Midbrain (tissue), 1 donor: ENCODE measurements at regions not wholly inside any gene's neighbourhood (a gene's known extent, or its start where the extent isn't known, plus 50 kb on each side); places are given as distances from the start of the nearest gene placed in this dataset.

ENCODE experiments used
- DNase-seq: peaks from one replicate; lab custom pipeline; 2025; lab: John Stamatoyannopoulos, UW

DNA sequence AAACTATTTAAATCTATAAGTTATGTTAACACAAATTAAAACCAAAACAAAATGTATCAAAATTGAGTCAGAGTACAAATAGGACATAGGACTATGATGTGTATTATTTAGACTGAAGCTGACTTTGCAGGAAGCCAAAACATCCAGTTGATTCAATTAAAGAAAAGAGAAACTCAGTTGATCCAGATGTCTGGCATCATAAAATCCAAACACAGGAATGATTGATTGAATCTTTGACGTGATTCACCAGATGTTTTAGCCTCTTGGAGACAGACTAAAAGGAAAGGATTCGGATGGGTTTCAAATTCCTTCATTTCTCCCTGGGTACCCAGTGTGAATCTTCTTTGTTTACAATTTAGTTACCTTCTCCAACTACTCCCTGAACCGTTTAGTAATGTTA, 272.9 kb downstream of the IRS1 start:
- DNase-seq, result no peak

DNA sequence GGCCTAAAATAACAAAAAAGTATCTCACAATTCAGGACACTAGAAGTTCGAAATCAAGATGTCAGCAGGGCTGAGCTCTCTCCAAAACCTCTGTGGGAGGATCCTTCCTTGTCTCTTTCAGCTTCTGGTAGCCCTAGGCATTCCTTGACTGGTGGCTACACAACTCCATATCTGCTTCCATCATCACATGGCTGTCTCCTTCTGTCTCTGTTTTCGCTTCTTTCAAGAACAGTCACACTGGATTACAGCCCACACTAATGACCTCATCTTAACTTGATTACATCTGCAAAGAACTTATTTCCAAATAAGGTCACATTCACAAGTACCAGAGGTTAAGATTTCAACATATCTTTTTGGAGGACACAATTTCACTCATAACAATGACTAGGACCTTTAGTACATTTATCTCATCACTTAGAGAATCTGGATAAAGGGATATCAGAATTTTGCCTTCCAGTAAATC, 275.2 kb downstream of the IRS1 start:
- DNase-seq, result no peak

DNA sequence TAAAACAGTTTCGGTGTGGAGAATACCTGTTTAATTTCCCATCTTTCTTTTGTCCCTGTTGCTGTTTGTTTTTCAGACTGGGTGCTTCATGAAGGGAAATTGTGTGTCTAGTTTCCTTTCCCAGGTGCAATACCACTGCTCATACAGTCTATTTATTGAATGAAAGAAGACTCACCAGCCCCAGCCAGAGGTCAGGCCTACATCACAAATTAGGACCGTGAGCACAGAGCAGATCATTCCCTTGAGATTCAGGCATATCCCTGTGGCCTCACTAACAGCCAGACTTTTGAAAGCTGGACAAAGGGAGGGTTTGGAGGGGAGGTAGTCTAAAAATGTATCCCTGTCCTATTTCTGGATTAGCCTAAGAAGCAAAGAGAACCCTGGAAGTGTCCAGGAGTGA, 278.9 kb downstream of the IRS1 start:
- no peak for DNase-seq

DNA sequence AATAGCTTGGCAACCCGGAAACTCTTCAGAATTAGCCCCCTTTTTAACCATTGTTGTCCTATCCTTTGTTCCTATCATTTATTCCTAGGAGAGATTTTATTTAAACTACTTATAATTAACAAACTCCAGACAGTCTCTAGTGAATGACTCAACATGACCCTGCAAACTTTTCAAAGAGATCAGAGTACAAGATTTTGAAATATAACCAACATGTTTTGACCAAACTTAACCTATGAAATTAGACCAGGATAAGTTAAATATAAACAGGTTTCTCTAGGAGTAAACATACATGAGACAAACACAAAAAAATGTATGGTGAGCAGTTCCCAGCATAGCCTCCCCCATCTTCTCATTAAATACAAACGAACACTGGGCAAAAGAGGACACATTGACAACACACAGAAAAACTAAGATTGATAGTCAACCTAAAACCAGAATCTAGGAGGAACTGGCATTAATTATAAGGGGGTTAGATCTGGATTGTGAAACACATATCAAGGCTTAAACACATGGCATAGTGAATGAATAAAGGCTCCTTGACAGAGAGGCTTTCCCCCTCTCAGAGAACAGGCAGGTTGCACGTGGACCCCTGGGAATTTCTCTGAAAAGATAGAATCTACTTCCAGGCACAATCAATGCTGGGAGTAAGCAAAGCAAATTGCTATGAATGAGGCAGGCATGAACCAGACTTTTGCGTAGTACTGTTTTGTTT, 284.1 kb downstream of the IRS1 start:
- DNase-seq, result no peak

DNA sequence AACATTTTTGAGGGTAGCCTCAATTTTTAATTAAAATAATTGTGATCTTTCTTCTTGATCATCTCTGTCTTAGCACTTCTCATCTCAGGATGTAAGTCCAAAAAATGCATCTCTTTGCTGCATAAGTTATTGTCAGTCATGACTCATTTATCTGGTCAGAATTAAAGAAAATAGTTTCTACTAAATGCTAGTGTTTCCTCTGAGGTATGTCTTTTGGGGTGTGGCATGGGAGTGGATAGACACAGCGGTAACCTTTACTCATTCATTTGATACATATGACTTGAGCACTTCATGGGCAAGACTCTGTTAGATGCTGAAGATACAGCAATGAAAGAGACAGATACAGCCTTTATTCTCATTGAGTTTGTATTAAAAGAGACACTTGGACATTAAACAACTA, 284.7 kb downstream of the IRS1 start:
- DNase-seq, result no peak

DNA sequence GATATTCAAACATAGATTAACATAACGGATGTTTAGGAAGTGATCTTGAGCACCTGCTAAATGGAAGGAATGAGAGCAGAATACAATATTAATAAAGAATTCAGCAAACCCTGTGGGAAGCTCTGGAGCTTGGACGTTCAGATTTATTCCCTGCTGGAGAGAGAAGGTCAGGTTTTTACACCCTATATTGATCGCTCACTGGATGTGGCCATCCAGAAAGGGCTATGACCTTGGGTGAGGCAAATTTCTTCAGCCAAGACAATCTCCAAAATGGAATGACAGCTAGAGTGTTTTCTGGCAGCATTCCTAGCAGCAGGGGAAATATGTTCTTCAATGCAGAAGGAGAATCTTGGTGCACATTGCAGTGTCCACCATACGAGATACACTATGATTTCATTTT, 288.3 kb downstream of the IRS1 start:
- DNase-seq, result no peak

DNA sequence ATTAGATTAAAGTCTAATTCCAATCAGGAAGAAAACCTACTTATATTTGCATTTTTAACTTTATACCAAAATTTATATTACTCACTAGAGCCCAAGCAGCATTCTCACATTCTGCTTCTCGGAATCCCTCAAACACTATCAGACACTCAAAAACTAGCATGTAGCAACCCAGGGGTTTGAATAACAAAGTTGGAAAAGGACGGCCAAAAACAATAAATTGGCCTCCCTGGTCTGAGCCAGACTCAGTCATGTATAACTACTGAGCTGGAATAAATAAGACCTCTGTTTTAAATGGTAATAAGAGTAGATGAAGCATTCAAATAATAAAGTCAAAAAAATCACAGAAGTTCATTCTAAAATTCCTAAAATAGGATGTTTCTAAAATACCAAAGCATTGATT, 290.9 kb downstream of the IRS1 start:
- DNase-seq, result no peak

DNA sequence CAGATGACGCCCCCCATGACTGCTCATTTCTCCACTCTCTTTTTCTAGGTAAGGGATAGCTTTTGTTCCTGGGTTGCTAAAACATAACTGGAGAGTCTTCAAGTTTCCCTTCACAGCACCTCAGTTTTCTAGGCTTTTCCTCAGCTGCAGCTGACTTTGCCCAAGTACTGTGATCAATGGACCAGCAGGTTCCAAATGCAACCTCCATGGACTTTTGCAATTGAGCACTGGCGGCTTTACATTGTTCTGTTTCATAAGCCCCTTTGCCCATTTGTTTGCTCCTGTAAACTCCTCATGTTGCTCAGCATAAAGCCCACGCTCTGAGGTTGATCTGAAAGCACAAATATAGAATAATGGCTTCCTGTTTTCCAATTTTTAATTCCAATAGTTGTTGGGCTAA, 291.6 kb downstream of the IRS1 start:
- no peak for DNase-seq

DNA sequence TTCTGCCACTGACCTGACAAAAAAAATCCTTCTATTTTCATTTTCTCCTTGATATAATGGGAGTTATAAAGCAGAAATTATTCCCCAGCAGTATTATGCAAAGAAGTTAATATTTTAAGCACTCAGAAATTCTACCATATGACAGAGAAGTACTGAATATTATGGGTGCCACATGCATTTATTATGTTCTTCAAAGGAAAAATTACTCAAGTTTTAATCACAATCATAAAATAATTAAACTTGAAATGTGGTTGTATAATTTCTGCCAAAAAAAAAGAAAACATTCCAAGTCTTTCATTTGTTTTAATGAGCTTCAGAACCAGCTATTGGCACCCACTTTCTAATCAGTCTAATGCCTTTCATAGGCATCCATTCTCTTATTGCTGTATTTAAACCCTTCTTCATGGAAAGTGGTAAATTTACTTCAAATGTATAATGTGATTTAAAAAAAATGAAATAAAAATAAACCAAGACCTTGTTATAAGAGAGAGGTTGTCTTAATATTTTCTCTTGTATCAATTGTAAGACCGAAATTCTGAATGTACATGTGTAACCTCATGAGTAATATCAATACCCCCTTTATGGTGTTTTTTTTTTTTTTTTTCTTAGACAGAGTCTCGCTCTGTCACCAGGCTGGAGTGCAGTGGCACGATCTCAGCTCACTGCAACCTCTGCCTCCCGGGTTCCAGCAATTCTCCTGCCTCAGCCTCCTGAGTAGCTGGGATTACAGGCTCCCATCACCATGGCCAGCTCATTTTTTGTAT, 302.3 kb downstream of the IRS1 start:
- no peak for DNase-seq

DNA sequence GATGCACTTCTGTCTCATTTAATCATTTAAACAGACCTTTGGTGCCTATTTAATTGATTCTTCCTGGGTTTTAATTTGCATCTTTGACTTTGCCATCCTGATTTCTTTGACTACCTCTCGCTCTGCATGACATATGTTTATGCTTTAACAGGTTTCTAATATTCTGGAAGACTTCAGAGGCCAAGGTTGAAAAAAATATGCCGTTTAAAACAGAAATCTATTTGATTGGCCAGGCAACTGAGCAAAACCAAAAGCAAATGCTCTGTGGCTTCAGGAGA, 303.4 kb downstream of the IRS1 start:
- no peak for DNase-seq

DNA sequence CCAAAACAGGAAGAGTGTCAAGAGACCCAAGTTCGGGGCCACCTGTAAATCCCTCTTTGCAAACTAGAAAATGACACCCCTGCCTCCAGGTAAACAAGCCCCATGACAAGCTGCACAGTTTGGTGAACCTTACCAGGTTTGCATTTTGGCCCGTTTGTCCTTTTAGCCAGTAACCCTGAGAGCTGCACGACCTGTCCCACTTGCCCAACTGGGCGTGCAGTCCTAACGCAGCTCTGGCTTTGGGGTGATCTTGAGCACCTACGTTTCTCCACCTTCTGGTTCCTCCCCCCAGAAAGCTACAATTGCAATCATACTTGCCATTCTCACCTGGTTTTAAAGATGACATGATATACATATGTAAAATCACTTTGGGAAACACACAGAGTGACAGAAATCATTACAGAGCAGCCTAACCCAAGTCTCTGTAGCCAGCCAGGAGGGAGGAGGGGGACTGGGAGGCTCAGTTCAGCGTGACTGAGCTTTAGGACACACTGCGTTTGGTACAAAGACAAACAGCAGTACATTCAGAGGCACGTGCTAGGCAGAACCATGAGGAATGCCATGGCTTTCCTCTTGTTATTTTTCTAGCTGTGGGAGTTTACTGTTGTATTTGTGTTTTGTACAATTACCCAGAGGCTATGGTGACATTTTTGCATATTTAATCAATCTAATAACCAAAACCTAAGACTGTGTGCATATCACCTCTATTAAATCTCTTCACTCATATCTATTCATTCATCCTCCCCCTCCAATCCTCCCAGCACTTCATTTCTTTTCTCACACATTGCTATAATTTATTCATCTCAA, 304.0 kb downstream of the IRS1 start:
- DNase-seq, result no peak

DNA sequence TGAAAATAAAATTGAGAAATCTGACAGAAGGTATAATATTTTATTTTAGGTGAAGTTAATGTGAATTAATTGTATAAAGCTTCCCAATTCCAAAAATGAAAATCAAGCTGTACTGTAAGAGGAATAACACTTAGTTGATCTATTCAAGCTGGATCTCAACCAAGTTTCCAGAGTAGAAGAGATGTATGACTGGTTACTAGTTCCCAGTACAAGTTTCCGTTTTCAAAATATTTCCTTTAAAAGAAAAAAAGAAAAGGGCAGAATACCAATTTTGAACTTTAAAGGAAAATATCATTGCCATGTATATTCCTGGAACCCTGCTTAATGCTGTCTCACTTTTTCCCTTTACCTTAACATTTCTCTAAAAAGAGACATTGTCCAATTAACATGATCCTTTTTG, 308.5 kb downstream of the IRS1 start:
- no peak for DNase-seq

DNA sequence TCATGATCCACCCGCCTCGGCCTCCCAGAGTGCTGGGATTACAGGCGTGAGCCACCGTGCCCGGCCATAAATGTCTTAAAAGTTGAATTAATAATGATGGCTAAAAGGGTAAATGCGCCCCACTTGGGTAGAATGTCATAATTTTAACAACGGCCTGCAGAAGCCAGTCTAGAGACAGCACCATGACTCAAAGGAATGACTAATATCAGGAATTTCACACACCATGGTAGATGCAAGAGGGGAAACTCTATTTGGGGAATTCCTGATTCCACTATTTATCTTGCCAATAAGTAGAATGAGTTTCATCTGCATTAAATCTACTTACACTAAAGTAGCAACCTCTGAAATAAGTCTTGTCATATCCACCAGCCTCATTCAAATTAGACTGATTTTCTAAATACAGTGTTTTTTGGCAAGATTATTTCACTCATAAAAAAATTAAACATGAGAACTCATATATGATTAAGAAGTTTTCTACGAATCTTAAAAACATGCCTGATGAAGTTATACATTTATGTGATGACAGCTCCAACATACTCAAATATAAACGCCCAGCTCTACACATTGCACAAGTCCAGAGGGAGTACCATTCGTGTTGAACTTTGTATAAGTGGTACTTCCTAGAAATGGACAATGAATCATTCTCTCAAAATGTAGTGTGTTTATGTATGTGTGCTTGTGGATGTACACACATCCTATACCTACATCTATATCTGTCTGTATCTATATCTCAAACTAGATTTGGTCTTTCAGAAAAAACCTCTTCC, 309.7 kb downstream of the IRS1 start:
- no peak for DNase-seq

DNA sequence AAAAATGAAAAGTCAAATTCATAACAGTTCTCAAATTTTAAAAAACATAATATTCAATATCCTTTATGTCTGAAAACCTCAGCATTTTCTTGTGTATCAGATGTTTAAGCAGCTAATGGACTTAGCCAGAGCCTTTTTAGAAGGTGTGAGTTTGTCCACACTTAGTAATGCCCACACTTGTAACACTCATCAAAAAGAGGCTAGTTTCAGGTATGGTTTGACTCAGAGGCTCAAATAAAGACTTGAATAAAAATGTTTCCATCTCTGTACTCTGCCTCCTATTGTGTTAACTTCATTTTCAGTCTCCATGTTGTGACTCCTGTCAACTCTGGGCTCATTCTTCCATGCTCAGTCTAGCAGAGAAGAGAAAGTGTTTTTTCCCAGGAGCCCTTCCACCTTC, 311.6 kb downstream of the IRS1 start:
- no peak for DNase-seq

DNA sequence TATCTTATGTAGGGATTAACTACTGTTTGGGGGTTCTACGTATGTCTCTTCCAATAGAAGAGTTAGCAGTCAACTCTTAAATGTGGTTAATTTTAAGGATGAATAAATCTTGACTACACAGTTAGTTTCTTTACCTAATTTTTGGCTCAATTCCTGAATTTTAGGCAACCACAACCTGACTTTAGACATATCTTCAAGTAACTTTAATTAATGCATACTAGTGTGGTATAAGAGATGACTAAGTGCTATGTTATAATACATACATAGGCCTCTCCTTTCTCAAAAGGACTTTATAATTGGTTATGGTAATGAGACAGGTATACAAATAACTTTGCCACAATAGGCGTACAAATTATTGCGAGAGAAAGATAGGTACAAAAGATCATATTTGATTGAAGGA, 312.0 kb downstream of the IRS1 start:
- DNase-seq, result no peak

DNA sequence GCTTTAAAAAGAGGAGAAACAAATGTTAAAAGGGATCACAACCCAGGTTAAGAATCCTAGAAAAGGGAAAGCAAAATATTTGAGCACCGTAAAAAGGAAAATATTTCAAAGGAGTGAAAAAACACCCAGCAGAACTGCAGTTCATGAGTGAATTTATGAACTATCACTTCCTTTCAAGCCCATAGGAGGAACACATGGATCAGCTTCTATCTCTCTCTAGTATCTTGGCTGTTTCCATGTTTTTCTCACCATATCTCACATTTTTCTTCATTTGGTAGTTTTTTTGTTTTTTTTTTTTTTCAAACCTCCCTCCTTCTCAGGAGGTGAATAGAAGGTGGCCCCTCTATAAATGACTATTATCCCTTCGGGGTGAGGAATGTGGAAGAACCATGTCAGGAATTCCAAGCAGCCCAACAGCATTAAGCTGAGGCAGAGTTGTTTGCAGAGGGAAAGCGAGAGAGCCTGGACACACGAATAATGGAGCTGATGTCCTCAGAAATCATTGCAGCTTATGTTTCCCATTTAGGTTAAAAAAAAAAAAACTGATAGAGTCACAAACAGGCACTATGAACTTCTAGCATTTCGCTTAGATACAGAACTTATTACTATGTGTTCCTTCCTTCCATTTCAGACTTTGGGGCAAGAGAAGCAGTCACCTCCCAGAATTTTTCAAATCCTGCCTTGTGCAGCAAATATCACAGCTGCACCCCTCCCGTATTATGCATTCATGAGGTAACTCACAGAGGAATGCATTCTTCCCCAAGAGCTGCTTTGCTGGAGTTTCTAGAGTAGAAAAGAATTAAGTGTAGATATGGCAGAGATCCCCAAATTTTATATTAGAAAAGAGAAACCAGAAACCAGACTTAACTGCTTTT, 315.6 kb downstream of the IRS1 start:
- no peak for DNase-seq

DNA sequence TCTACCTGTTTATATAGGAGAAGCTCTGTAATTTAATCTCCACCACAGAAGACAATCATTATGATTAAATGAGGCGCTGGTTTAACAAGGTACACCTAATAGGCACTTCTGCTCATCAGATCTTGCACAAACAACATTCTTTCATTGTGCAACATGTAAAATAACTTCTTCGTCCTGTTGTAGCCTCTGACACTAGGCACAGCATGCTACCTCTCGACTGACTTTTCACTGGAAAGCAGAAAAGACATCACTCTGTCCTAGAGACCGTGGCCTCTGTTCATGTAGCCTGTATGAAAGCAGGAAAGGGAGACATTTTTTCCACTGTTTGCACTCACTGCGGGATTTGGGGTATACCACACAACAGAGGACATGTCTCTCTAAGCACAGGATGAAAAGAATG, 316.5 kb downstream of the IRS1 start:
- no peak for DNase-seq

DNA sequence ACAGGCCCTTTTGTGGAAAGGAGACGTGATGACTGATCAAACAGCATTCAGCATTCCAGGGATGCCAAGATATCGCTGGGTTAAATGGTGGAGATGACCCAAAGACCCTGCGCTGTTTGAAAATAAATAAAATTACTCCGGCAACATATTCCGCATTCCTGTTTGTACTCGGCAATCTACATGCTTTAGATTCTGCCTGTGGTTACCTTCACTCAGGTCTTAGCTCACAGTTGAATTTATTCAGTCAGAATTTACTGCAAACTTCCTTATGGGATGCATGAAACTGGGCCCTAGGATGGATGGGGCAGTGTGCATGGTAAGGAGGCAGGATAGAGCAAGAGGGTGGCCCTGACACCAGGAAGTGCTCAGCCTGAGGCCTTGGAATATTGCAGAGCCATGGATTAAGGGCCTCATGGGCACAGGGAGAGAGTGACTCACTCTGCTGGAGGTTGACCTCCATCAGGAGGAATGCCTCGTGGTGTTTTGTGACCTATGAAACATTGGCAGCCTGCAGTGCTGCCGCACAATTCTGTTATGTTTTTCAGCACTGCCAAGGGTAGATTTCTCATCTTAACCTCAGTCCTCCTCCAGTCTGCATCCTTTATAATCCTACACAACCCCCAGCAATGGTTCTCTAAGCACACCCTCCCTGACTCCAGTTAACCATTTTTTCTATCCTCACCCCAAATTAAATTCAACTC, 321.4 kb downstream of the IRS1 start:
- peak; percentile 30 for DNase-seq

DNA sequence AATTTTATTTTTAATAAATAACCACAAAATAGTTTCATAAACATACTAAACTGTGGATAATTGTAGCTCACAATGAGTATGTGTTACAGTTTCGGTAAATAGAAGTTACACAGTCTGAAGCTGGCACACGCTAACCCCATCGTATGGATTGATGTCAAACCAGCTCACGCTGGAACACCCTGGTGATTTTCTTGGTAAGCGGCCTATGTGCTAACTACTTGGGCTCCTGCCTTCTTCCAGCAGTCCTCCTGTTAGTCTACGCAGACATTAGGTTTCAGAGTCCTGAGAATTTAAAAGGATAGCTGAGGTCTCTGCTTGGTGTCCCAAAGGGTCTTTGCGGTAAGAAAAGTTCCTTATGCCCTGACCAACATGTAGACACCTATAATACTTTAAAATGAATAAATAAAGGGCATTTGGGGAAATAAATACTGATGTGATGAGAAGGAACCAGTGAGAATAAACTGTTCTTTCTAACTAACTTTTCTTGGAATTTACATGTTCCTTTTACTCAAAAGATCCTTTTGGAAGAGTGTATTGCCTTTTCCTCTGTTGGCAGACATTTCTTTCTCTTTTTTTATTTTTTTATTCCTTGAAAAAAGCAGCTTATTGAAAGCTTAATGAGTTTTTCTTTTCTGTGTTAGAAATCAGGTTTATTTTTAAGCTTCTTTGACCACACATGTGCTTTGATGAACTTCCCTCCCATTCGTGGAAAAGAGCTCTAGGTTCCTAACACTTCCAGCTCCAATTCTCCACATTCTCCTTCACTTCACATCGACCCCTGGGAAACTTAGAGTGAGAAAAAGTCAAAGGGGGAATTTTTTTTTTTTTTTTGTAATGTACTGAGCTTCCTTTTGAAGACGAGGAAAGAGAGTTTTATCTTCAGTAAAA, 322.2 kb downstream of the IRS1 start:
- no peak for DNase-seq

DNA sequence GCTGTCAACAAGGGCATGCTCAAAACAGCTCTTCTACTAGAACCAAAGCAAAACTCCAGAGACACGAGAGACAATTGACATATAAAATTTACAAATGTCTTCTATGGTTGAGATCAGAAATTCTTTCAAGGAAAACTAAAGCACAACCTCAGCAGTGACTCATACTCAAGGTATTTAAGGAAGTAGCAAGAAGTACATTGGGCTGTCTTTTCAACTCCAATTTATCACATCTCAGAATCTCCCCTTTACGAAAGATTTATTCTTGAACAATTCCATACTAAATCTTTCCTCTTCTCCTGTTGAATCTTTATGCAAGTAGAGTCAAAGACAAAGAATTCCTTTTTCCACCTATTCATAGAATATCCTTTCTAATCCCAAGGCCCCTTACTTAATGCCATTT, 324.0 kb downstream of the IRS1 start:
- no peak for DNase-seq
